AG09309 (cell line): ENCODE measurements at regions not wholly inside any gene's neighbourhood (a gene's known extent, or its start where the extent isn't known, plus 50 kb on each side); places are given as distances from the start of the nearest gene placed in this dataset.

Experiments used
- DNase-seq: peaks from one replicate; pipeline ENCODE4 v3.0.0-alpha.2; 2010; ENCODE audit warnings: low read depth
- H3K4me3 ChIP-seq: 2 replicates; pipeline ENCODE4 v1.5.1; 2011; ENCODE audit warnings: mild to moderate bottlenecking, low read depth, low read length, moderate library complexity; ENCODE audit not compliant: control insufficient read depth
- TF ChIP-seq, protein P1 (sequence below): IDR thresholded peaks from 2 replicates; pipeline ENCODE4 v1.5.1; 2011; ENCODE audit warnings: mild to moderate bottlenecking, low read depth, low read length, inconsistent platforms; ENCODE audit not compliant: insufficient read depth, control insufficient read depth; ENCODE audit errors: missing control alignments

DNA sequence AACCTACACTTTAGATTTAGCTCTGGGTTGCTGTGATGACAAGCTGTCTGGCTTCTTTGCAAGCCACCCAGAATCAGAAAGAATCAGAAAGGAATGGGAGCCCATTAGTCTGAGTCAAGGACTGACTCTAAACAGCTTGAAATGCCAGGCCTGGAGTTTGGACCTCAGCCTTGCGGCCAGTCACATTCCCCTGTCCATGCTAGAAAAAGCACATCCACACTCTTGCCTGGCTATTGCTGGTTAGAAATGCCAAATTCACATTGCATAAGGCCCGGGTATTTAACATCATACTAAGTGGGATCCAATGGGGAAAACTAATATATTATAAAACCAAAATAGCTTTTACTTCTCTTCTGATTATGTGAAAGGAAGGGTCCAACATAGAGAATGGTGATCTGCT is 756.8 kb upstream of the KLHL29 start:
- TF ChIP-seq, protein P1, sequence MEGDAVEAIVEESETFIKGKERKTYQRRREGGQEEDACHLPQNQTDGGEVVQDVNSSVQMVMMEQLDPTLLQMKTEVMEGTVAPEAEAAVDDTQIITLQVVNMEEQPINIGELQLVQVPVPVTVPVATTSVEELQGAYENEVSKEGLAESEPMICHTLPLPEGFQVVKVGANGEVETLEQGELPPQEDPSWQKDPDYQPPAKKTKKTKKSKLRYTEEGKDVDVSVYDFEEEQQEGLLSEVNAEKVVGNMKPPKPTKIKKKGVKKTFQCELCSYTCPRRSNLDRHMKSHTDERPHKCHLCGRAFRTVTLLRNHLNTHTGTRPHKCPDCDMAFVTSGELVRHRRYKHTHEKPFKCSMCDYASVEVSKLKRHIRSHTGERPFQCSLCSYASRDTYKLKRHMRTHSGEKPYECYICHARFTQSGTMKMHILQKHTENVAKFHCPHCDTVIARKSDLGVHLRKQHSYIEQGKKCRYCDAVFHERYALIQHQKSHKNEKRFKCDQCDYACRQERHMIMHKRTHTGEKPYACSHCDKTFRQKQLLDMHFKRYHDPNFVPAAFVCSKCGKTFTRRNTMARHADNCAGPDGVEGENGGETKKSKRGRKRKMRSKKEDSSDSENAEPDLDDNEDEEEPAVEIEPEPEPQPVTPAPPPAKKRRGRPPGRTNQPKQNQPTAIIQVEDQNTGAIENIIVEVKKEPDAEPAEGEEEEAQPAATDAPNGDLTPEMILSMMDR = no peak
- DNase-seq = no peak
- no peak overlapping the region for H3K4me3 ChIP-seq

DNA sequence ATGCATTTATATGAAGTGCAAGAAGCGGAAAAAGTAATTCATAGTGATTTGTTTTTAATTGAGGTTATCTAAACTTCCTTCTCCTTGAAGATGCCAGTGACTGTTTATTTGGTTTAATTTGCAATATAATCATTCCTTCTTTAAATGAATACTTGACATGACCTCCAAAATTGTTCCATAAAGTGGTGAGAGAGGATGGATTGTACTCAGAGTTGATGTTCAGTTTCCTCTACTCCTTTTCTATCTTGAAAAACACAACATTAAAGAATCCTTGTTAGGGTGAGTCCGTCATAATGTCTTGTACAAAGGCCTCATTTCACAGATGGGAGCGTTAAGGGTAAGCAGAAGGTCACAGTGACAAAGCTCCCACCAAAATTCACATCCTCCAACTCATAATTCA is 756.1 kb upstream of the KLHL29 start:
- DNase-seq = no peak
- TF ChIP-seq, protein P1 = no peak
- H3K4me3 ChIP-seq = no peak overlapping the region

DNA sequence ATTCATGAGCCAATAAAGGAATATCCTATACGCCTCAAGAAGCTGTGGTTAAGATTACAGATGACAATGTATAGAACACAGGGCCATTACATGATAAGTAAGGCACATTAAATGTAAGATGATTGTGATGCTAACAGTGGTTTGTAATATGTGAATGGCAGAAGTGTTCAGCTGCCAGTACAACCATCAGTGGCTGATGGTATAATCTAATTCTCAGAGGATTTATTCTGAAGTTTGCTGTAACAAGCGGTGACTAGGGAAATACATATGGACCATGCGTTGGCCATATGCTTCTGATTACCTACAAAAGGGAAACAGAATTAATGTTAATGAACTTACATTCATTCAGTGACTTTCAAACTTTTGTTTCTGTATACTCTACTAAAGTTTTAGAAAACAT is 750.8 kb upstream of the KLHL29 start:
- DNase-seq = no peak
- TF ChIP-seq, protein P1 = no peak
- no peak overlapping the region for H3K4me3 ChIP-seq

DNA sequence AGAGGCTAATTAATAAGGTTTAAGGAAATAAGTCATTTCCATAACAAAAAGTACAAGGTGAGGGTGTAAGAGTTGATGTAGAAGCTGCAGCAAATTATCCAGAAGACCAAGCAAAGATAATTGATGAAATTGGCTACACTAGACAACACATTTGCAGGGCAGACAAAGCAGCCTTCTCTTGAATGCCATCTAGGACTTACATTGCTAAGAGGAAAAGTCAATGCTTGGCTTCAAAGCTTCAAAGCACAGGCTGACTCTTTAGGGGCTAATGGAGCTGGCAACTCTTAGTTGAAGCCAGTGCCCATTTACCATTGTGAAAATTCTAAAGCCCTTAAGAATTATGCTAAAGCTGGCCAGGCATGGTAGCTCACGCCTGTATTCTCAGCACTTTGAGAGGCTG is 728.6 kb upstream of the KLHL29 start:
- TF ChIP-seq, protein P1 = no peak
- no peak for DNase-seq
- H3K4me3 ChIP-seq = no peak overlapping the region

DNA sequence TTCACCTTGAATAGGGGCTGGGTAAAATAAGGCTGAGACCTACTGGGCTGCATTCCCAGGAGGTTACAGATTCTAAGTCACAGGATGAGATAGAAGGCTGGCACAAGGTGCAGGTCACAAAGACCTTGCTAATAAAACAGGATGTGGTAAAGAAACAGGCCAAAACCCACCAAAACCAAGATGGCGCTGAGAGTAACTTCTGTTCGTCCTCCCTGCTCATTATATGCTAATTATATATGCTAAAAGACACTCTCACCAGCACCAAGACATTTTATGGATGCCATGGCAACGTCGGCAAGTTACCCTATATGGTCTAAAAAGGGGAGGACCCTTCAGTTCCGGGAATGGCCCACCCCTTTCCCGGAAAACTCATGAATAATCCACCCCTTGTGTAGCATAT is 711.5 kb upstream of the KLHL29 start:
- TF ChIP-seq, protein P1 = no peak
- no peak for DNase-seq
- H3K4me3 ChIP-seq = no peak overlapping the region

DNA sequence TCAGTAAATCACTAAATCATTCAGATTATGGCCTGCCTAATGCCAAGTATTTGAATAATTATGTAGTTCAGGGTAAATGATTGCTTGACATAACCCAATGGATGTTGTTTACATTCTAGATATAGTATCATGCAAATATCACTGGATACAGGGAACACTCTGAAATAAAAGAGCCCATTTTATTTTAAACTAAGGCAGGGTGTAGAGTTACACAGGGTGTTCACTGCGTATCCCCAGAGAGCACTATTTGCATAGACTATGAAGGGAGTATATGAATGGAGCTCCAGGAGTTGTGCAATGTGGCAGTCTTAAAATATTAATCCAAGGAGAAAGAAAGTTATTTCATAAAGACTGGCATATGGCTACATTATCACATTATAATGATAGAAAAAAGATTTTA is 701.1 kb upstream of the KLHL29 start:
- H3K4me3 ChIP-seq = no peak overlapping the region
- DNase-seq = no peak
- TF ChIP-seq, protein P1 = no peak

DNA sequence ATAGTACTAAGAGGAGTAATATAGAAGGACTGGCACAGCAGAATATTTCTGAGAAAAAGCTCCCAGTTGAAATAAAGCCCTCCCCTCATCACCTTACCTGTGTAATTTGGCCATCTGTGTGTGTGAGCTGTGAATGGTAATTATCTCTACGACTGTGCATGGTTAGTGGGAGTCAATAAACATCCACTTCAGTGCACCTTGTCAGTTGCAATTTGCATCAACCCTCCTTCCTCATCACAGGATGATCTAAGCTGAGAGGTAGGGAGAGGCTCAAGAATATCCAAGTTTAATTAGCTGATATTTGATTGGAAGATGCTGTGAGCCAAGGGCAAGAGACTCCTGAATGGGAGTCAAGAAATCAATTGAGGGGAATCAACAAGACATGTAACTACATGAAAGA is 694.9 kb upstream of the KLHL29 start:
- H3K4me3 ChIP-seq = no peak overlapping the region
- TF ChIP-seq, protein P1 = no peak
- no peak for DNase-seq
